BLaER1 (cell line): ENCODE measurements at regions not wholly inside any gene's neighbourhood (a gene's known extent, or its start where the extent isn't known, plus 50 kb on each side); places are given as distances from the start of the nearest gene placed in this dataset.
A peak's percentile ranks its signal among the peaks of the same experiment; 100 is the strongest.
"Not testable (repeated sequence)": the region's sequence is repeated elsewhere in the genome, so short reads cannot be mapped to it uniquely, and the experiment has no call there.

Experiments used
- H3K27ac ChIP-seq: shearing (Covaris generic); formaldehyde crosslinking; 2 replicates; pipeline ENCODE4 v1.8.1; 2022
- H3K27me3 ChIP-seq: shearing (Covaris generic); formaldehyde crosslinking; 2 replicates; pipeline ENCODE4 v1.8.1; 2022
- H3K36me3 ChIP-seq: shearing (Covaris generic); formaldehyde crosslinking; 2 replicates; pipeline ENCODE4 v1.8.1; 2022
- H3K4me1 ChIP-seq: shearing (Covaris generic); formaldehyde crosslinking; 2 replicates; pipeline ENCODE4 v1.8.1; 2022
- H3K4me2 ChIP-seq: shearing (Covaris generic); formaldehyde crosslinking; 2 replicates; pipeline ENCODE4 v1.8.1; 2022
- H3K4me3 ChIP-seq: shearing (Covaris generic); formaldehyde crosslinking; 2 replicates; pipeline ENCODE4 v1.8.1; 2022
- H3K9ac ChIP-seq: shearing (Covaris generic); formaldehyde crosslinking; 2 replicates; pipeline ENCODE4 v1.8.1; 2022
- H3K9me3 ChIP-seq: shearing (Covaris generic); formaldehyde crosslinking; 2 replicates; pipeline ENCODE4 v1.8.1; 2022
- H4K20me1 ChIP-seq: shearing (Covaris generic); formaldehyde crosslinking; 2 replicates; pipeline ENCODE4 v1.8.1; 2022
- Cebpa-rat ChIP-seq: shearing (Covaris generic); IDR thresholded peaks from 2 replicates; pipeline ENCODE4 v1.8.1; 2022

- H3K9ac ChIP-seq, result no peak overlapping the region
- H3K9me3 ChIP-seq, result no peaks in the 10 kb centered on the region
- H3K27me3 ChIP-seq, result no peaks in the 10 kb centered on the region
- TF ChIP-seq Cebpa-rat, result no peak
- H3K4me3 ChIP-seq, result no peak overlapping the region
- H4K20me1 ChIP-seq, result no peaks in the 10 kb centered on the region
- no peaks in the 10 kb centered on the region for H3K36me3 ChIP-seq
- no peak overlapping the region for H3K4me2 ChIP-seq
- H3K27ac ChIP-seq, result no peak overlapping the region
- no peaks in the 10 kb centered on the region for H3K4me1 ChIP-seq
Measured at GRCh38 chr12:14200598-14200997, 164.9 kb upstream of the ATF7IP start.

- no peak for TF ChIP-seq Cebpa-rat
- Histone ChIP-seq H3K9me3 (no peaks in the 10 kb centered on the region), H3K4me2 (no peak overlapping the region)
Measured at GRCh38 chr12:14201291-14201690, 164.2 kb upstream of the ATF7IP start.

GRCh38 chr12:14207905-14208551, 157.5 kb upstream of the ATF7IP start:
- no peaks in the 10 kb centered on the region for H3K4me1 ChIP-seq
- no peak overlapping the region for H3K9ac ChIP-seq
- no peak for TF ChIP-seq Cebpa-rat
- no peaks in the 10 kb centered on the region for H4K20me1 ChIP-seq
- no peaks in the 10 kb centered on the region for H3K36me3 ChIP-seq
- H3K27ac ChIP-seq, result no peak overlapping the region
- no peaks in the 10 kb centered on the region for H3K9me3 ChIP-seq
- 0 out of 2 replicates have a peak overlapping the region, but pooled peaks have one; percentile 6 for H3K4me2 ChIP-seq
- no peak overlapping the region for H3K4me3 ChIP-seq
- H3K27me3 ChIP-seq, result no peaks in the 10 kb centered on the region

More at GRCh38 chr12:14201291-14201690, 164.2 kb upstream of the ATF7IP start:
- Histone ChIP-seq H3K4me1 (no peaks in the 10 kb centered on the region), H3K36me3 (no peaks in the 10 kb centered on the region), H3K27ac (no peak overlapping the region), H3K9ac (no peak overlapping the region), H3K27me3 (no peaks in the 10 kb centered on the region), H4K20me1 (no peaks in the 10 kb centered on the region), H3K4me3 (no peak overlapping the region)

DNA sequence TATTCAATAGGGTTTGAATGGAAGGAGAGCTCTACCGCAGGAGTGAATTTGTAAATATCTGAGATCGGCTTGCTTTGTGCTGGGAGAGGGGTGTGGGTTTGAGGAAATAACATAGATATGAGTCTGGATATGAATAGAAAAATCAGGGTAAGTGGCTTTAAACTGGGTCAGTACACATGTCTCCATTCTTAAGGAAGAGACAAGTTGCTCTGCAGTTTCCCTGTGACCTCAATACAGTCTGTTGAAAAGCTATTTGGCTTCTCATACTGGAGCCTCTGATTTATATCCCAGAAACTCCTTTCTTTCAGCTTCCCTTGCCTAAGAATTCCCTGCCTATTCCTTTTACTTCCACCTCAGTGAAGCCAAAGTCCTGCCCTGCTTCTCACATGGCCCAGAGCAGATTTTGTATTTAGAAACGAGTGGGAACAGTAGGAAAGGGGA, 153.5 kb upstream of the ATF7IP start:
- TF ChIP-seq Cebpa-rat, result no peak
- H4K20me1 ChIP-seq, result no peaks in the 10 kb centered on the region
- H3K4me1 ChIP-seq, result no peaks in the 10 kb centered on the region
- H3K27ac ChIP-seq, result no peak overlapping the region
- H3K4me2 ChIP-seq, result no peak overlapping the region
- no peak overlapping the region for H3K9ac ChIP-seq
- H3K27me3 ChIP-seq, result no peaks in the 10 kb centered on the region
- no peaks in the 10 kb centered on the region for H3K36me3 ChIP-seq
- H3K9me3 ChIP-seq, result no peaks in the 10 kb centered on the region
- H3K4me3 ChIP-seq, result no peak overlapping the region

GRCh38 chr12:14213542-14213941, 151.9 kb upstream of the ATF7IP start:
- H4K20me1 ChIP-seq, result no peaks in the 10 kb centered on the region
- H3K27ac ChIP-seq, result no peak overlapping the region
- H3K9ac ChIP-seq, result no peak overlapping the region
- no peaks in the 10 kb centered on the region for H3K27me3 ChIP-seq
- H3K4me2 ChIP-seq, result no peak overlapping the region
- no peak for TF ChIP-seq Cebpa-rat
- no peaks in the 10 kb centered on the region for H3K9me3 ChIP-seq
- H3K36me3 ChIP-seq, result no peaks in the 10 kb centered on the region
- no peak overlapping the region for H3K4me3 ChIP-seq
- H3K4me1 ChIP-seq, result no peaks in the 10 kb centered on the region

DNA sequence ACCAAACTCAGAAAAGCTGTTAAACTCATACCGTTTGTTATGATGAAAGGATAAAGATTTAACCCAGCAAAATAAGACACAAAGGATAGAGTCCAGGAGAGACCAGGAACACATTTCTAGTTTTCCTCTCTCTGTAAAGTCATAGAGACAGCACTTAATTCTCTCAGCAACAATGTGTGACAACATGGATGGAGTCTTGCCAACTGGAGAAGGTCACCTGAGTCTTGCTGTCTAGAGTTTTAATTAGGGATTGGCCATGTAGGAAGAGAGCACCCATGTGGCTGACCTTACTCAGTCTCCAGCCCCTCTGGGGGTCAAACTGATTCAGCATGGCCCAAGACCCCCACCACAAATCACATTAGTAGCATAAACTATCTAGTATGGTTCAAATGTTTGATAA, 151.0 kb upstream of the ATF7IP start:
- TF ChIP-seq Cebpa-rat, result no peak
- H3K4me3 ChIP-seq, result no peak overlapping the region
- no peaks in the 10 kb centered on the region for H4K20me1 ChIP-seq
- H3K9ac ChIP-seq, result no peak overlapping the region
- no peak overlapping the region for H3K27ac ChIP-seq
- H3K9me3 ChIP-seq, result no peaks in the 10 kb centered on the region
- no peak overlapping the region for H3K4me2 ChIP-seq
- H3K4me1 ChIP-seq, result no peaks in the 10 kb centered on the region
- no peaks in the 10 kb centered on the region for H3K27me3 ChIP-seq
- H3K36me3 ChIP-seq, result no peaks in the 10 kb centered on the region

DNA sequence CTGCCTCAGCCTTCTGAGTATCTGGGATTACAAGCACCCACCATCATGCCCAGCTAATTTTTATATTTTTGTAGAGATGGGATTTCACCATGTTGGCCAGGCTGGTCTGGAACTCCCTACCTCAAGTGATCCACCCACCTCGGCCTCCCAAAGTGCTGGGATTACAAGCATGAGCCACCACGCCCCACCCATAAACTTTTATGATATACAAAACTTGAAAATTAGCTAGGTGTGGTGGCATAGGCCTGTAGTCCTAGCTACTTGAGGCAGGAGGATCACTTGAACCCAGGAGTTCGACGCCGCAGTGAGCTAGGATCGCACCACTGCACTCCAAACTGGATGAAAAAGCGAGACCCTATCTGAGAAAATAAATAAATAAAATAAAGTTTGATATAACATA, 149.5 kb upstream of the ATF7IP start:
- H3K4me1 ChIP-seq, H3K36me3 ChIP-seq, H3K27ac ChIP-seq, H4K20me1 ChIP-seq, H3K9ac ChIP-seq, H3K9me3 ChIP-seq, H3K27me3 ChIP-seq, H3K4me3 ChIP-seq: not testable (repeated sequence)
- H3K4me2 ChIP-seq, result 0 out of 2 replicates have a peak overlapping the region, but pooled peaks have one; percentile 3

DNA sequence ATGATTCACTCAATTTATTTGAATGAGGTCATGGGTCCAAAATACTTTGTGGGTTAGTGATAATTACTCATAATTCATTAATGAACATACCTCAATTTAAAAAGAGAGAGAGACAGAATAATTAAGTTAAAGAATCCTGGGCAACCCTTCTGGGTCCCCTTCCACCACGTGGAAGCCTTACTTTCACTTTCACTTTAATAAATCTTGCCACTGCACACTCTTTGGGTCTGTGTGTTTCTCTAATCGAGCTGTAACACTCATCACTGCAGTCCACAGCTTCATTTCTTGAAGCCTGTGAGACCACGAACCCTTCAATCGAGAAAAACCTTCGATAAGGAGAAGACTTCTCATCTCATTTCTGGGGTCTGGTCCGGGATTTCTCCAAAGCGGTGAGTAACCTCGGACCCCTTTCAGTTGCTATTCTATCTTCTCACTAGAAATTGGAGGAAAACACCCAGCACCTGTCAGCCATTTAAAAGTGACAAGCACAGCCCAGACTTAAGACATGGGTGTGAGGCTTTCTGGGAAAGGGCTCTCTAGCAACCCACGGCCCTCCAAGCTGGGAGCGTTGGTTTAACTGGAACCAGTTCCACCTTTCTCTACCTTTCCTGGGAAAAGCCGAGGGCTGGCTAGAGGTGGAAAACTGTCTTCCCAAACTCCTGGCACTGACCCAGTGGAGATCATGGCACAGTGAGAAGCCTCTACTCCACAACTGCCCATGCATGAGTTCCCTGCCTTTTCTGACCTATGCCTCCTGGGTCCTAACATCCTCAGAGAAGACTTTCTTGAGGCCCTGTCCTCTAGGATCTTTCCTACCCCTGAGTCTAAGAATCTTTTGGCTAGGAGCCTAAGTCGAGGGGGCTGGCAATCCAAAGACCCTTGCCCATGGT, 148.8 kb upstream of the ATF7IP start:
- Histone ChIP-seq H3K36me3 (no peaks in the 10 kb centered on the region), H3K27me3 (no peaks in the 10 kb centered on the region), H3K9ac (no peak overlapping the region), H3K4me3 (no peak overlapping the region), H3K4me2 (0 out of 2 replicates have a peak overlapping the region, but pooled peaks have one; percentile 3), H3K27ac (no peak overlapping the region), H4K20me1 (no peaks in the 10 kb centered on the region), H3K4me1 (no peaks in the 10 kb centered on the region), H3K9me3 (peaks cover 16% of the 10 kb centered on the region)
- TF ChIP-seq Cebpa-rat, result no peak

DNA sequence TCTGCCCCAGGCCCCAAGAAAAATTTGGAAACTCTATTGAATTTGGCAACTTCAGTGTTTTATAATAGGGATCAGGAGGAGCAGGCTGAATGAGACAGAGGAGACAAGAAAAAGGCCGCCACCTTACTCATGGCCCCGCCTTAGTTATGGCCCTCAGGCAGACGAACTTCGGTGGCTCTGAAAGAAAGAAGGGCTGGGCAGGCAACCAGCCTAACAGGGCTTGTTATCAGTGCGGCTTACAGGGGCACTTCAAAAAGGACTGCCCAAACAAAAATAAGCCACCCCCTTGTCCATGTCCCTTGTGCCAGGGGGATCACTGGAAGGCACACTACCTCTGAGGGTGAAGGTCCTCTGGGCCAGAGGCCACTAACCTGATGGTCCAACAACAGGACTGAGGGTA, 146.3 kb upstream of the ATF7IP start:
- Histone ChIP-seq H3K27me3 (no peaks in the 10 kb centered on the region), H3K36me3 (no peaks in the 10 kb centered on the region), H3K27ac (no peak overlapping the region), H3K4me3 (no peak overlapping the region), H3K4me1 (no peaks in the 10 kb centered on the region), H3K9me3 (peaks cover 22% of the 10 kb centered on the region), H4K20me1 (no peaks in the 10 kb centered on the region), H3K4me2 (no peak overlapping the region), H3K9ac (no peak overlapping the region)
- no peak for TF ChIP-seq Cebpa-rat

GRCh38 chr12:14219670-14220069, 145.8 kb upstream of the ATF7IP start:
- not testable (repeated sequence) for H4K20me1 ChIP-seq

More at GRCh38 chr12:14219670-14220069, 145.8 kb upstream of the ATF7IP start:
- not testable (repeated sequence) for H3K9ac ChIP-seq, H3K4me1 ChIP-seq, H3K4me2 ChIP-seq, H3K27me3 ChIP-seq, H3K27ac ChIP-seq, H3K36me3 ChIP-seq, H3K4me3 ChIP-seq
- peaks cover 22% of the 10 kb centered on the region for H3K9me3 ChIP-seq
